Naive thymus-derived CD8-positive, alpha-beta T cell (primary cell): ENCODE measurements at regions not wholly inside any gene's neighbourhood (a gene's known extent, or its start where the extent isn't known, plus 50 kb on each side); places are given as distances from the start of the nearest gene placed in this dataset.

ENCODE experiments used
- ATAC-seq, 2 donors: fragments of 150-1000 bp; cut with Tn5 transposase in 1 of 2; sonication (Bioruptor Pico), chemical (Tn5 transposase) in 1 of 2; 1 replicate in 1 of 2; 2 replicates in 1 of 2; pipeline ENCODE4 v1.10.0; 2021; ENCODE audit warnings: mild to moderate bottlenecking in 2 of 2, moderate library complexity in 2 of 2
- POLR2A ChIA-PET: fragments of 350-600 bp; sonication (Branson Sonifier 250); formaldehyde crosslinking; loops from one replicate; lab custom pipeline; 2021; ENCODE audit warnings: antibody characterized with exemption; lab: Charles Lee
- DNase-seq, 10 donors: peaks; one replicate each; pipeline versions ENCODE4 v3.0.0 to v3.0.0-alpha.2; 2020 to 2022
- H3K27ac Mint-ChIP-seq, 10 donors: one replicate each; pipeline ENCODE4 v1.8.0; 2020 to 2022; ENCODE audit warnings: mild to moderate bottlenecking in 10 of 10, mixed read lengths in 10 of 10, moderate library complexity in 4 of 10, inconsistent platforms in 1 of 10
- H3K27me3 Mint-ChIP-seq, 5 donors: one replicate each; pipeline ENCODE4 v1.8.0; 2021 to 2022; ENCODE audit warnings: mixed read lengths in 5 of 5
- H3K36me3 Mint-ChIP-seq, 3 donors: one replicate each; pipeline ENCODE4 v1.8.0; 2020 to 2022; ENCODE audit warnings: mixed read lengths in 3 of 3, mild to moderate bottlenecking in 2 of 3, inconsistent platforms in 1 of 3
- H3K4me1 Mint-ChIP-seq, 4 donors: one replicate each; pipeline ENCODE4 v1.8.0; 2021 to 2022; ENCODE audit warnings: mixed read lengths in 4 of 4
- H3K4me3 Mint-ChIP-seq, 10 donors: one replicate each; pipeline ENCODE4 v1.8.0; 2020 to 2022; ENCODE audit warnings: mild to moderate bottlenecking in 10 of 10, mixed read lengths in 10 of 10, moderate library complexity in 6 of 10, inconsistent platforms in 1 of 10
- H3K9me3 Mint-ChIP-seq, 9 donors: one replicate each; pipeline ENCODE4 v1.8.0; 2020 to 2022; ENCODE audit warnings: mixed read lengths in 9 of 9, mild to moderate bottlenecking in 3 of 9, inconsistent platforms in 1 of 9, moderate library complexity in 1 of 9

DNA sequence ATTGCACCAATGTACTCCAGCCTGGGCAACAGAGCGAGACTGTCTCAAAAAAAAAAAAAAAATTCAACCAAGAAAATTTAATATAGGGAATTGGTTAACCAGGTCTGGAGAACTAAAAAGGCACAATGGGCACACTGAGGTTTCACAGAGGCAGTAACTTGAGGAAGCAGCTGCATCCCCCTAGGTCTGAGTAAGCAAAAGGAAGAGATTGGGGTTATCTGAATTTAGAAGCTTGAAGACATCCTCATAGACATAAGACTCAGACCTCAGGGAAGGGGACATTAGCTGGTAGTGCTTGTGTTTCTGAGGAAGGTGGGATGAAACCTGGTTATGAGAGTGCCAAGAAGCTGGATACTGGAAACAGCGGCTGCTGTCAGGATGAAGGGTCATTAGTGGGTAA is 50.1 kb upstream of the LEKR1 start:
- H3K27me3 Mint-ChIP-seq = peaks cover 1 to 23% (median 5%) of the 10 kb centered on the region in 5 donors
- DNase-seq (no peak), ATAC-seq (no peak)
- H3K36me3 Mint-ChIP-seq = peaks cover 0 to 2% (median 0%) of the 10 kb centered on the region in 3 donors
- H3K9me3 Mint-ChIP-seq = no peaks in the 10 kb centered on the region
- no peak overlapping the region for H3K27ac Mint-ChIP-seq
- no peak overlapping the region for H3K4me3 Mint-ChIP-seq
- POLR2A ChIA-PET = no interaction called here
- peaks cover 0 to 6% (median 0%) of the 10 kb centered on the region in 4 donors for H3K4me1 Mint-ChIP-seq
